ENCODE measurements at regions not wholly inside any gene's neighbourhood (a gene's known extent, or its start where the extent isn't known, plus 50 kb on each side); places are given as distances from the start of the nearest gene placed in this dataset.

- Mint-ChIP-seq H3K36me3 (ENCODE audit: unreplicated experiment) (peaks cover 5% of the 10 kb centered on the region), H3K27me3 (ENCODE audit: unreplicated experiment) (peaks cover 7% of the 10 kb centered on the region), H3K27ac (ENCODE audit: unreplicated experiment) (no peak overlapping the region), H3K9me3 (ENCODE audit: unreplicated experiment) (peaks cover 3% of the 10 kb centered on the region), H3K4me3 (ENCODE audit: unreplicated experiment) (no peak overlapping the region), H3K4me1 (ENCODE audit: low read depth, unreplicated experiment) (peaks cover 20% of the 10 kb centered on the region)
- DNase-seq: no peak
- no peak for TF ChIP-seq CTCF (IDR thresholded peaks at IDR 0.05; ENCODE audit: partially characterized antibody, unreplicated experiment)
Observed at GRCh38 chr3:197369545-197369944, 71.1 kb upstream of the DLG1 start.

GRCh38 chr3:197368821-197369220 is 70.4 kb upstream of the DLG1 start:
- TF ChIP-seq CTCF (IDR thresholded peaks at IDR 0.05; ENCODE audit: partially characterized antibody, unreplicated experiment): no peak
- Mint-ChIP-seq H3K4me1 (ENCODE audit: low read depth, unreplicated experiment) (peaks cover 20% of the 10 kb centered on the region), H3K27ac (ENCODE audit: unreplicated experiment) (no peak overlapping the region), H3K9me3 (ENCODE audit: unreplicated experiment) (peaks cover 3% of the 10 kb centered on the region), H3K27me3 (ENCODE audit: unreplicated experiment) (peaks cover 7% of the 10 kb centered on the region), H3K4me3 (ENCODE audit: unreplicated experiment) (no peak overlapping the region), H3K36me3 (ENCODE audit: unreplicated experiment) (peaks cover 5% of the 10 kb centered on the region)
- no peak for DNase-seq

GRCh38 chr3:197368330-197368729 is 69.9 kb upstream of the DLG1 start:
- no peak for DNase-seq
- peaks cover 20% of the 10 kb centered on the region for H3K4me1 Mint-ChIP-seq (ENCODE audit: low read depth, unreplicated experiment)
- H3K36me3 Mint-ChIP-seq (ENCODE audit: unreplicated experiment): peaks cover 5% of the 10 kb centered on the region
- peaks cover 7% of the 10 kb centered on the region for H3K27me3 Mint-ChIP-seq (ENCODE audit: unreplicated experiment)
- H3K9me3 Mint-ChIP-seq (ENCODE audit: unreplicated experiment): peaks cover 3% of the 10 kb centered on the region
- no peak for TF ChIP-seq CTCF (IDR thresholded peaks at IDR 0.05; ENCODE audit: partially characterized antibody, unreplicated experiment)
- no peak overlapping the region for H3K27ac Mint-ChIP-seq (ENCODE audit: unreplicated experiment)
- H3K4me3 Mint-ChIP-seq (ENCODE audit: unreplicated experiment): peak overlapping the region; percentile 31

GRCh38 chr3:197367081-197367780 is 68.8 kb upstream of the DLG1 start:
- Mint-ChIP-seq H3K4me3 (ENCODE audit: unreplicated experiment) (no peak overlapping the region), H3K4me1 (ENCODE audit: low read depth, unreplicated experiment) (peaks cover 18% of the 10 kb centered on the region), H3K27me3 (ENCODE audit: unreplicated experiment) (peaks cover 7% of the 10 kb centered on the region), H3K27ac (ENCODE audit: unreplicated experiment) (peak overlapping the region; percentile 17), H3K9me3 (ENCODE audit: unreplicated experiment) (peaks cover 3% of the 10 kb centered on the region), H3K36me3 (ENCODE audit: unreplicated experiment) (peaks cover 9% of the 10 kb centered on the region)
- TF ChIP-seq CTCF (IDR thresholded peaks at IDR 0.05; ENCODE audit: partially characterized antibody, unreplicated experiment): no peak
- DNase-seq: no peak

GRCh38 chr3:197366301-197367044 is 68.1 kb upstream of the DLG1 start:
- Mint-ChIP-seq H3K4me1 (ENCODE audit: low read depth, unreplicated experiment) (peaks cover 11% of the 10 kb centered on the region), H3K9me3 (ENCODE audit: unreplicated experiment) (peaks cover 5% of the 10 kb centered on the region), H3K36me3 (ENCODE audit: unreplicated experiment) (peaks cover 9% of the 10 kb centered on the region), H3K27me3 (ENCODE audit: unreplicated experiment) (peaks cover 7% of the 10 kb centered on the region), H3K4me3 (ENCODE audit: unreplicated experiment) (no peak overlapping the region), H3K27ac (ENCODE audit: unreplicated experiment) (no peak overlapping the region)
- TF ChIP-seq CTCF (IDR thresholded peaks at IDR 0.05; ENCODE audit: partially characterized antibody, unreplicated experiment): no peak
- DNase-seq: no peak

All from glutamatergic neuron (in vitro differentiated cells).